Neutrophil (primary cell): ENCODE measurements at regions not wholly inside any gene's neighbourhood (a gene's known extent, or its start where the extent isn't known, plus 50 kb on each side); places are given as distances from the start of the nearest gene placed in this dataset.

Experiments
- H3K27ac ChIP-seq: fragments of 200-600 bp; sonication (generic); 2 replicates; pipeline ENCODE4 v1.5.1; 2016; ENCODE audit warnings: mild to moderate bottlenecking, moderate library complexity
- H3K27me3 ChIP-seq: fragments of 200-600 bp; sonication (generic); 2 replicates; pipeline ENCODE4 v1.6.0; 2016; ENCODE audit warnings: mild to moderate bottlenecking
- H3K36me3 ChIP-seq: fragments of 200-600 bp; sonication (generic); 2 replicates; pipeline ENCODE4 v1.5.1; 2017
- H3K4me1 ChIP-seq, 2 experiments: fragments of 200-600 bp in 1 of 2; sonication (generic) in 1 of 2; 1 replicate in 1 of 2; 2 replicates in 1 of 2; pipeline versions ENCODE4 v1.5.1 to v1.6.1; 2013 to 2016; ENCODE audit warnings: low read depth in 1 of 2, low read length in 1 of 2, mild to moderate bottlenecking in 1 of 2, moderate library complexity in 1 of 2; ENCODE audit not compliant: control insufficient read depth in 1 of 2, insufficient read depth in 1 of 2
- H3K4me3 ChIP-seq, 2 experiments: fragments of 200-600 bp in 1 of 2; sonication (generic) in 1 of 2; 1 replicate in 1 of 2; 2 replicates in 1 of 2; pipeline ENCODE4 v1.5.1; 2013 to 2016; ENCODE audit warnings: low read depth in 1 of 2, low read length in 1 of 2, mild to moderate bottlenecking in 1 of 2, moderate library complexity in 1 of 2
- H3K9me3 ChIP-seq: fragments of 200-600 bp; sonication (generic); 2 replicates; pipeline ENCODE4 v1.5.1; 2016
- CTCF ChIP-seq: fragments of 200-600 bp; sonication (generic); IDR thresholded peaks from 2 replicates; pipeline ENCODE4 v1.5.1; 2016; ENCODE audit warnings: antibody characterized with exemption

- Histone ChIP-seq H3K27me3 (no peaks in the 10 kb centered on the region), H3K4me1 (no peaks in the 10 kb centered on the region), H3K4me3 (no peak overlapping the region), H3K9me3 (no peaks in the 10 kb centered on the region), H3K27ac (no peak overlapping the region), H3K36me3 (no peaks in the 10 kb centered on the region)
- TF ChIP-seq CTCF, result no peak
These were observed 333.7 kb upstream of the SHH start for GRCh38 chr7:156145996-156146395.

- TF ChIP-seq CTCF, result no peak
- H3K27me3 ChIP-seq, result no peaks in the 10 kb centered on the region
- H3K9me3 ChIP-seq, result no peaks in the 10 kb centered on the region
- no peaks in the 10 kb centered on the region for H3K36me3 ChIP-seq
- no peaks in the 10 kb centered on the region for H3K4me1 ChIP-seq
- H3K27ac ChIP-seq, result no peak overlapping the region
- H3K4me3 ChIP-seq, result no peak overlapping the region
These were observed 332.9 kb upstream of the SHH start for GRCh38 chr7:156145184-156145583.

- TF ChIP-seq CTCF, result no peak
- H3K27me3 ChIP-seq, result no peaks in the 10 kb centered on the region
- no peaks in the 10 kb centered on the region for H3K9me3 ChIP-seq
- H3K4me3 ChIP-seq, result no peak overlapping the region
- H3K36me3 ChIP-seq, result no peaks in the 10 kb centered on the region
- no peak overlapping the region for H3K27ac ChIP-seq
- H3K4me1 ChIP-seq, result no peaks in the 10 kb centered on the region
These were observed 331.4 kb upstream of the SHH start for GRCh38 chr7:156143683-156144082.

GRCh38 chr7:156143158-156143557 is 330.9 kb upstream of the SHH start:
- Histone ChIP-seq H3K36me3 (no peaks in the 10 kb centered on the region), H3K27ac (no peak overlapping the region), H3K9me3 (no peaks in the 10 kb centered on the region), H3K27me3 (no peaks in the 10 kb centered on the region), H3K4me3 (no peak overlapping the region), H3K4me1 (no peaks in the 10 kb centered on the region)
- TF ChIP-seq CTCF, result no peak

- no peak overlapping the region for H3K27ac ChIP-seq
- no peaks in the 10 kb centered on the region for H3K27me3 ChIP-seq
- no peaks in the 10 kb centered on the region for H3K4me1 ChIP-seq
- no peaks in the 10 kb centered on the region for H3K9me3 ChIP-seq
- H3K4me3 ChIP-seq, result no peak overlapping the region
- TF ChIP-seq CTCF, result no peak
- no peaks in the 10 kb centered on the region for H3K36me3 ChIP-seq
These were observed 329.7 kb upstream of the SHH start for GRCh38 chr7:156141941-156142340.

GRCh38 chr7:156140896-156141295 is 328.6 kb upstream of the SHH start:
- TF ChIP-seq CTCF, result no peak
- Histone ChIP-seq H3K36me3 (no peaks in the 10 kb centered on the region), H3K27me3 (no peaks in the 10 kb centered on the region), H3K4me1 (no peaks in the 10 kb centered on the region), H3K9me3 (no peaks in the 10 kb centered on the region), H3K27ac (no peak overlapping the region), H3K4me3 (no peak overlapping the region)
